ENCODE measurements at regions not wholly inside any gene's neighbourhood (a gene's known extent, or its start where the extent isn't known, plus 50 kb on each side); places are given as distances from the start of the nearest gene placed in this dataset.

DNA sequence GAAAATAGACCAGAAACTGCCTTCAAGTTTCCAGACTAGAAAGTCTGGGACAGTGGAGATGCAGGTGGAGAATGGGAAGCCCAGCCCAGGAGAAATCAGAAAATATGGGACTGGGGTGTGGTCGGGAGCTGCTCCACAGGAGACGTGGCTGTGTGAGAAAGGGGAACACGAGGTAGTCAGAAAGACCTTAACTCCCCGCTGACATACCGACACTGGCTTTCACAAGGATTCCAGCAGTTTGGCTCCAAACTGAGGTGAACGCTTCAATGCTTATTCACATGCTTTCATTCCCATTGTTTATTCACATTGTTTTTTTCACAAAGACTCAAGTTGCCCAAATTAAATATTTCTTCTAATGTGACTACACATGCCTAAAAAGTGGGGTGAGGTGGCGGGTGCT lies 111.5 kb upstream of the SLCO3A1 start:
- intact Hi-C loops (cut with DNase I): no loop called here
- Histone ChIP-seq H3K9me3 (no peaks in the 10 kb centered on the region), H3K27ac (no peak overlapping the region), H3K4me3 (no peak overlapping the region), H3K36me3 (no peaks in the 10 kb centered on the region), H3K4me1 (no peaks in the 10 kb centered on the region), H3K27me3 (no peaks in the 10 kb centered on the region)
- DNase-seq (ENCODE audit: extremely low spot score in 2 of 2): no peak
- TF ChIP-seq POLR2A (IDR thresholded peaks at IDR 0.05) (no peak), POLR2AphosphoS5 (IDR thresholded peaks at IDR 0.05; ENCODE audit: insufficient read depth in 1 of 2, low read depth in 1 of 2) (no peak)
- TF ChIP-seq, protein P1, sequence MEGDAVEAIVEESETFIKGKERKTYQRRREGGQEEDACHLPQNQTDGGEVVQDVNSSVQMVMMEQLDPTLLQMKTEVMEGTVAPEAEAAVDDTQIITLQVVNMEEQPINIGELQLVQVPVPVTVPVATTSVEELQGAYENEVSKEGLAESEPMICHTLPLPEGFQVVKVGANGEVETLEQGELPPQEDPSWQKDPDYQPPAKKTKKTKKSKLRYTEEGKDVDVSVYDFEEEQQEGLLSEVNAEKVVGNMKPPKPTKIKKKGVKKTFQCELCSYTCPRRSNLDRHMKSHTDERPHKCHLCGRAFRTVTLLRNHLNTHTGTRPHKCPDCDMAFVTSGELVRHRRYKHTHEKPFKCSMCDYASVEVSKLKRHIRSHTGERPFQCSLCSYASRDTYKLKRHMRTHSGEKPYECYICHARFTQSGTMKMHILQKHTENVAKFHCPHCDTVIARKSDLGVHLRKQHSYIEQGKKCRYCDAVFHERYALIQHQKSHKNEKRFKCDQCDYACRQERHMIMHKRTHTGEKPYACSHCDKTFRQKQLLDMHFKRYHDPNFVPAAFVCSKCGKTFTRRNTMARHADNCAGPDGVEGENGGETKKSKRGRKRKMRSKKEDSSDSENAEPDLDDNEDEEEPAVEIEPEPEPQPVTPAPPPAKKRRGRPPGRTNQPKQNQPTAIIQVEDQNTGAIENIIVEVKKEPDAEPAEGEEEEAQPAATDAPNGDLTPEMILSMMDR (IDR thresholded peaks at IDR 0.05): no peak

GRCh38 chr15:91751611-91752010 lies 101.9 kb upstream of the SLCO3A1 start:
- H3K27me3 ChIP-seq: no peaks in the 10 kb centered on the region
- H3K27ac ChIP-seq: no peak overlapping the region
- no peak for DNase-seq (ENCODE audit: extremely low spot score in 2 of 2)
- H3K4me1 ChIP-seq: no peaks in the 10 kb centered on the region
- no peaks in the 10 kb centered on the region for H3K9me3 ChIP-seq
- TF ChIP-seq POLR2A (IDR thresholded peaks at IDR 0.05) (no peak), POLR2AphosphoS5 (IDR thresholded peaks at IDR 0.05; ENCODE audit: insufficient read depth in 1 of 2, low read depth in 1 of 2) (no peak)
- TF ChIP-seq, protein P1 (IDR thresholded peaks at IDR 0.05): no peak
- no peak overlapping the region for H3K4me3 ChIP-seq
- intact Hi-C loops (cut with DNase I): no loop called here
- no peaks in the 10 kb centered on the region for H3K36me3 ChIP-seq

GRCh38 chr15:91752081-91752785 lies 101.3 kb upstream of the SLCO3A1 start:
- Histone ChIP-seq H3K4me1 (no peaks in the 10 kb centered on the region), H3K27me3 (no peaks in the 10 kb centered on the region), H3K36me3 (no peaks in the 10 kb centered on the region), H3K4me3 (no peak overlapping the region), H3K27ac (no peak overlapping the region), H3K9me3 (no peaks in the 10 kb centered on the region)
- no peak for TF ChIP-seq POLR2A (IDR thresholded peaks at IDR 0.05)
- TF ChIP-seq, protein P1 (IDR thresholded peaks at IDR 0.05): no peak
- TF ChIP-seq POLR2AphosphoS5 (IDR thresholded peaks at IDR 0.05; ENCODE audit: insufficient read depth in 1 of 2, low read depth in 1 of 2): no peak
- DNase-seq (ENCODE audit: extremely low spot score in 2 of 2): no peak
- intact Hi-C loops (cut with DNase I): no loop called here

GRCh38 chr15:91759560-91759959 lies 93.9 kb upstream of the SLCO3A1 start:
- TF ChIP-seq POLR2A (IDR thresholded peaks at IDR 0.05): no peak
- TF ChIP-seq, protein P1 (IDR thresholded peaks at IDR 0.05): no peak
- TF ChIP-seq POLR2AphosphoS5 (IDR thresholded peaks at IDR 0.05; ENCODE audit: insufficient read depth in 1 of 2, low read depth in 1 of 2): no peak
- Histone ChIP-seq H3K36me3 (no peaks in the 10 kb centered on the region), H3K4me1 (no peaks in the 10 kb centered on the region), H3K4me3 (no peak overlapping the region), H3K9me3 (no peaks in the 10 kb centered on the region), H3K27me3 (no peaks in the 10 kb centered on the region), H3K27ac (no peak overlapping the region)
- DNase-seq (ENCODE audit: extremely low spot score in 2 of 2): no peak
- intact Hi-C loops (cut with DNase I): no loop called here

DNA sequence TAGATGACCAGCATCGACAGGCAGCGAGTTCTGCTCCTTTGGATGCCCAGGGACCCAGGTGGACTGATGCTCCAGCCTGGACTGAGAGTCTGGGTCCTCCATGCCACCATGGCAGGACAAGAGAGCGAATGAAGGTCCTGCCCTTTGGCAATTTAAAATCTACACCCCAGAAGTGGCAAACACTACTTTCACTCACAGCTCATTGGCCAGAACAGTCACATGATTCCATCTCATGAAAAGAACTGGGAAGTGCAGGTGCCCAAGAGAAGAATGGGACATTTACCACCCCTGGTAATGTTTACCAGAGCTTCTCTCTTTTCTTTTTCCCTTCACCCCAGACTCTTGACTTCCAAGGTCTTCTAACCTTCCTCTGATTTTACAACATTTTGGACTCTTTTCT lies 87.8 kb upstream of the SLCO3A1 start:
- H3K27me3 ChIP-seq: no peaks in the 10 kb centered on the region
- H3K27ac ChIP-seq: no peak overlapping the region
- H3K36me3 ChIP-seq: no peaks in the 10 kb centered on the region
- intact Hi-C loops (cut with DNase I): no loop called here
- no peak overlapping the region for H3K4me3 ChIP-seq
- no peak for DNase-seq (ENCODE audit: extremely low spot score in 2 of 2)
- H3K4me1 ChIP-seq: no peaks in the 10 kb centered on the region
- H3K9me3 ChIP-seq: no peaks in the 10 kb centered on the region
- TF ChIP-seq, protein P1 (IDR thresholded peaks at IDR 0.05): no peak
- TF ChIP-seq POLR2A (IDR thresholded peaks at IDR 0.05) (no peak), POLR2AphosphoS5 (IDR thresholded peaks at IDR 0.05; ENCODE audit: insufficient read depth in 1 of 2, low read depth in 1 of 2) (no peak)
